CD4-positive, alpha-beta T cell treated with Interleukin-12 subunit alpha and Interleukin-12 subunit beta, for 1 hour (primary cell): ENCODE measurements at regions not wholly inside any gene's neighbourhood (a gene's known extent, or its start where the extent isn't known, plus 50 kb on each side); places are given as distances from the start of the nearest gene placed in this dataset.
"Not testable (repeated sequence)": the region's sequence is repeated elsewhere in the genome, so short reads cannot be mapped to it uniquely, and the experiment has no call there.

ENCODE experiments used
- DNase-seq: peaks from one replicate; pipeline ENCODE4 v3.0.0-alpha.2; 2020

- DNase-seq, result no peak
These were observed 59.6 kb upstream of the MAN2A1 start for GRCh38 chr5:109630093-109630492.

- DNase-seq, result no peak
These were observed 61.1 kb upstream of the MAN2A1 start for GRCh38 chr5:109628591-109628990.

GRCh38 chr5:109621266-109621665 is 68.5 kb upstream of the MAN2A1 start:
- not testable (repeated sequence) for DNase-seq

GRCh38 chr5:109620651-109621050 is 69.1 kb upstream of the MAN2A1 start:
- DNase-seq, result no peak

- no peak for DNase-seq
These were observed 70.1 kb upstream of the MAN2A1 start for GRCh38 chr5:109619606-109620005.

- no peak for DNase-seq
These were observed 70.7 kb upstream of the MAN2A1 start for GRCh38 chr5:109619021-109619460.

- DNase-seq, result no peak
These were observed 74.7 kb upstream of the MAN2A1 start for GRCh38 chr5:109614981-109615380.

GRCh38 chr5:109614301-109614700 is 75.4 kb upstream of the MAN2A1 start:
- no peak for DNase-seq

- DNase-seq, result no peak
These were observed 77.3 kb upstream of the MAN2A1 start for GRCh38 chr5:109612278-109612905.

- no peak for DNase-seq
These were observed 78.2 kb upstream of the MAN2A1 start for GRCh38 chr5:109611505-109611904.

- no peak for DNase-seq
These were observed 78.7 kb upstream of the MAN2A1 start for GRCh38 chr5:109611061-109611460.

GRCh38 chr5:109610581-109610980 is 79.1 kb upstream of the MAN2A1 start:
- no peak for DNase-seq

- DNase-seq, result no peak
These were observed 84.5 kb upstream of the MAN2A1 start for GRCh38 chr5:109605207-109605730.

GRCh38 chr5:109604758-109605157 is 85.0 kb upstream of the MAN2A1 start:
- DNase-seq, result no peak

- DNase-seq, result no peak
These were observed 88.0 kb upstream of the MAN2A1 start for GRCh38 chr5:109601736-109602135.

- no peak for DNase-seq
These were observed 91.8 kb upstream of the MAN2A1 start for GRCh38 chr5:109597893-109598292.

GRCh38 chr5:109594217-109594616 is 95.5 kb upstream of the MAN2A1 start:
- DNase-seq, result no peak

GRCh38 chr5:109590799-109591198 is 98.9 kb upstream of the MAN2A1 start:
- DNase-seq, result no peak

GRCh38 chr5:109589986-109590385 is 99.7 kb upstream of the MAN2A1 start:
- DNase-seq, result peak; percentile 30

GRCh38 chr5:109589239-109589638 is 100.5 kb upstream of the MAN2A1 start:
- DNase-seq, result no peak

GRCh38 chr5:109588281-109589035 is 101.3 kb upstream of the MAN2A1 start:
- no peak for DNase-seq

GRCh38 chr5:109584986-109585599 is 104.6 kb upstream of the MAN2A1 start:
- no peak for DNase-seq

- no peak for DNase-seq
These were observed 109.5 kb upstream of the MAN2A1 start for GRCh38 chr5:109580225-109580624.

GRCh38 chr5:109575506-109575905 is 114.2 kb upstream of the MAN2A1 start:
- no peak for DNase-seq
